HepG2 (cell line): ENCODE measurements at regions not wholly inside any gene's neighbourhood (a gene's known extent, or its start where the extent isn't known, plus 50 kb on each side); places are given as distances from the start of the nearest gene placed in this dataset.

Source experiments
- ATAC-seq: fragments of 200-7000 bp; cut with Tn5 transposase; 3 replicates; pipeline ENCODE4 v1.9.1; 2020; ENCODE audit warnings: mild to moderate bottlenecking, moderate library complexity
- BruUV-seq: library from RNA; stranded (reverse); fragments of 400-500 nt; replicated peaks from 2 replicates; lab custom pipeline; 2021; lab: Mats Ljungman, UMichigan
- CTCF ChIA-PET: fragments of 300-600 bp; formaldehyde crosslinking; extraction: SDS; loops from one replicate; lab custom pipeline; 2021; ENCODE audit warnings: low total read pairs, inconsistent platforms, low intra/inter-chr PET ratio; lab: Yijun Ruan, JAX
- POLR2A ChIA-PET: fragments of 350-600 bp; sonication (Branson Sonifier 250); formaldehyde crosslinking; loops from one replicate; lab custom pipeline; 2020; ENCODE audit warnings: antibody characterized with exemption, inconsistent platforms; lab: Yijun Ruan, JAX
- DNase-seq: peaks from one replicate; pipeline ENCODE4 v3.0.0-alpha.2; 2015; ENCODE audit warnings: low spot score
- FAIRE-seq: peaks from 3 replicates; lab custom pipeline; 2011; peaks lifted over from hg19 to GRCh38; lab: Jason Lieb, UNC
- H2AFZ ChIP-seq: one replicate; pipeline ENCODE4 v1.6.1; 2011; ENCODE audit warnings: low read length, inconsistent platforms
- H3K27ac ChIP-seq: fragments of 300-600 bp; 3 replicates; pipeline ENCODE4 v1.8.0; 2011; ENCODE audit warnings: mixed run types, mild to moderate bottlenecking, mixed read lengths, low read length, inconsistent platforms; ENCODE audit not compliant: insufficient read depth; ENCODE audit errors: extremely low read length
- H3K27me3 ChIP-seq, 2 experiments: fragments of 200-600 bp in 1 of 2; 2 replicates in 1 of 2; 3 replicates in 1 of 2; pipeline versions ENCODE4 v1.6.0 to v1.8.0; 2011; ENCODE audit warnings: low read length in 2 of 2, mild to moderate bottlenecking in 2 of 2, moderate library complexity in 2 of 2, inconsistent platforms in 1 of 2; ENCODE audit not compliant: insufficient read depth in 2 of 2, control insufficient read depth in 1 of 2
- H3K36me3 ChIP-seq, 2 experiments: fragments of 200-600 bp in 1 of 2; replicated peaks in 1 of 2; 2 replicates in 1 of 2; 3 replicates in 1 of 2; pipeline versions ENCODE4 v1.5.1 to v1.8.0; 2011; ENCODE audit warnings: low read length in 2 of 2, inconsistent platforms in 1 of 2; ENCODE audit not compliant: insufficient read depth in 2 of 2, control insufficient read depth in 1 of 2
- H3K4me1 ChIP-seq: 2 replicates; pipeline ENCODE4 v1.5.1; 2012; ENCODE audit warnings: low read length, inconsistent platforms; ENCODE audit not compliant: insufficient read depth
- H3K4me2 ChIP-seq: 2 replicates; pipeline ENCODE4 v1.6.0; 2011; ENCODE audit warnings: low read depth, low read length, inconsistent platforms
- H3K4me3 ChIP-seq, 3 experiments: fragments of 200-600 bp in 1 of 3; sonication (generic), shearing (Covaris generic) in 1 of 3; replicated peaks in 1 of 3; 2 replicates each; pipeline ENCODE4 v1.5.1; 2011 to 2016; ENCODE audit warnings: low read length in 3 of 3, inconsistent platforms in 2 of 3, low read depth in 2 of 3, mild to moderate bottlenecking in 2 of 3, control low read depth in 1 of 3, mixed read lengths in 1 of 3; ENCODE audit not compliant: insufficient read depth in 1 of 3
- H3K79me2 ChIP-seq: one replicate; pipeline ENCODE4 v1.6.1; 2011; ENCODE audit warnings: low read length, inconsistent platforms; ENCODE audit not compliant: insufficient read depth
- H3K9ac ChIP-seq: 2 replicates; pipeline ENCODE4 v1.6.0; 2011; ENCODE audit warnings: mild to moderate bottlenecking, low read depth, low read length, inconsistent platforms; ENCODE audit not compliant: insufficient read depth
- H3K9me3 ChIP-seq: 2 replicates; pipeline ENCODE4 v1.5.1; 2012; ENCODE audit warnings: mild to moderate bottlenecking, low read length
- H4K20me1 ChIP-seq: 2 replicates; pipeline ENCODE4 v1.6.0; 2011; ENCODE audit warnings: inconsistent platforms, mild to moderate bottlenecking, low read length, moderate library complexity; ENCODE audit not compliant: insufficient read depth
- NR2F6 ChIP-seq, 2 experiments: IDR thresholded peaks; 2 replicates each; pipeline ENCODE4 v1.6.1; 2016; ENCODE audit warnings: antibody characterized with exemption in 1 of 2, mild to moderate bottlenecking in 1 of 2
- RBAK ChIP-seq: sonication (generic); formaldehyde crosslinking; IDR thresholded peaks from 2 replicates; pipeline ENCODE4 v1.5.1; 2020; ENCODE audit warnings: mild to moderate bottlenecking, missing genetic modification reagents
- WGBS: methylation state at CpG from one replicate; pipeline ENCODE4 v1.1.6; 2017; ENCODE audit warnings: low lambda C conversion rate; 5-methylcytosine and 5-hydroxymethylcytosine counted together
- in situ Hi-C: cut with HindIII; loops from 2 replicates; pipeline ENCODE4 v1.10.0; 2017; ENCODE audit warnings: low pct_unique_long_range_greater_than_20kb; ENCODE audit not compliant: extremely low pct_ligation_motif_present
- intact Hi-C: fragments of 100-400 bp; cut with micrococcal nuclease; formaldehyde crosslinking; loops from one replicate; pipeline ENCODE4 v1.10.0; 2022; ENCODE audit not compliant: unreplicated experiment
- TF ChIP-seq, protein P1 (sequence below): sonication (generic); formaldehyde crosslinking; IDR thresholded peaks from 2 replicates; pipeline ENCODE4 v1.5.0; 2020; ENCODE audit warnings: missing genetic modification reagents
- TF ChIP-seq, protein P2 (sequence below): sonication (generic); formaldehyde crosslinking; IDR thresholded peaks from 2 replicates; pipeline ENCODE4 v1.4.0; 2020; ENCODE audit warnings: mild to moderate bottlenecking, missing genetic modification reagents
- TF ChIP-seq, protein P3 (sequence below): IDR thresholded peaks from 2 replicates; pipeline ENCODE4 v1.6.1; 2016; ENCODE audit warnings: low read depth, missing genetic modification reagents, missing compliant biosample characterization

DNA sequence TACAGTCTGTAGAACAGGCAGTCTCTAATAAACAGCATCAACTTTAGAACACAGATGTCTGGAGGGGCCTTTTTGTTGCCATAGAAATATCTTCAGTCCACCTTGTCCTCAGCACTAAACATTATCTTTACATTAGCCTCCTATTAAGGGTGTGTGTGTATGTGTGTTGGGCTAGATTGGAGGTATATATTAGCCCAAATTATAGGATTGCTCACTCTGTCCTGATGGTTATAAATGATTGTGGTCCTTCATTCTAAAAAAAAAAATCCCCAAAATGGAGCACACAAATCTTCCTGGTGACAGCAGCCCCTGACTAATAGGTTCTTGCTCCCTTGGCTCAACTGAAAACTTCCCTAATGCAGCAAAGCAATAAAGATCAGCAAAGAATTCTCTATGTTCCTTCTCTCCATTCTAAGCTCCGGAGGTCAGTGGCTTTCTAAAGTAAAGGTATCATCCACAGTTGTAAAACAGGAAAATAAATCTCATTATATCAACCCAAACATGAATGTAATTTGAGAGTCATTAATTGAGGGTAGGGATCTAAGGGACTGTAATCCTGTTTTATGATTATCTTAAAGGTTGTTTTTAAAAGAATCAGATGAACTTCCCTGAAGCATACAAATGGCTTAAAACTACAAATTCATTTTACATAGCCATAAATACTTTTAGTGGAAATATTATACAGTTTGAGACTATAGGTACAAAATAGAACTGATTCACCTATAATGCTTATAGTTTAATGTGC is 232.7 kb downstream of the KLF12 start:
- BruUV-seq = no TSS peak

More for the DNA sequence above, 232.7 kb downstream of the KLF12 start:
- DNase-seq = no peak
- Histone ChIP-seq H3K4me1 (no peaks in the 10 kb centered on the region), H3K9me3 (no peaks in the 10 kb centered on the region), H3K79me2 (no peaks in the 10 kb centered on the region), H3K27ac (no peak overlapping the region), H3K36me3 (no peaks in the 10 kb centered on the region), H3K4me2 (no peak overlapping the region), H4K20me1 (no peaks in the 10 kb centered on the region), H3K9ac (no peak overlapping the region), H3K27me3 (no peaks in the 10 kb centered on the region), H3K4me3 (no peak overlapping the region), H2AFZ (no peak overlapping the region)
- 33% methylated on average over 1 of the region's 1 CpG for WGBS
- no peak for ATAC-seq
- ChIA-PET POLR2A (no interaction called here), CTCF (no interaction called here)
- in situ Hi-C loops = no loop called here
- TF ChIP-seq, protein P1, sequence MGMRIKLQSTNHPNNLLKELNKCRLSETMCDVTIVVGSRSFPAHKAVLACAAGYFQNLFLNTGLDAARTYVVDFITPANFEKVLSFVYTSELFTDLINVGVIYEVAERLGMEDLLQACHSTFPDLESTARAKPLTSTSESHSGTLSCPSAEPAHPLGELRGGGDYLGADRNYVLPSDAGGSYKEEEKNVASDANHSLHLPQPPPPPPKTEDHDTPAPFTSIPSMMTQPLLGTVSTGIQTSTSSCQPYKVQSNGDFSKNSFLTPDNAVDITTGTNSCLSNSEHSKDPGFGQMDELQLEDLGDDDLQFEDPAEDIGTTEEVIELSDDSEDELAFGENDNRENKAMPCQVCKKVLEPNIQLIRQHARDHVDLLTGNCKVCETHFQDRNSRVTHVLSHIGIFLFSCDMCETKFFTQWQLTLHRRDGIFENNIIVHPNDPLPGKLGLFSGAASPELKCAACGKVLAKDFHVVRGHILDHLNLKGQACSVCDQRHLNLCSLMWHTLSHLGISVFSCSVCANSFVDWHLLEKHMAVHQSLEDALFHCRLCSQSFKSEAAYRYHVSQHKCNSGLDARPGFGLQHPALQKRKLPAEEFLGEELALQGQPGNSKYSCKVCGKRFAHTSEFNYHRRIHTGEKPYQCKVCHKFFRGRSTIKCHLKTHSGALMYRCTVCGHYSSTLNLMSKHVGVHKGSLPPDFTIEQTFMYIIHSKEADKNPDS (CRISPR knock-in tag) = no peak
- no peak for TF ChIP-seq RBAK (CRISPR knock-in tag)
- no peak for TF ChIP-seq NR2F6 (IDR thresholded peaks at IDR 0.05)
- no peak for TF ChIP-seq NR2F6 (CRISPR knock-in tag; IDR thresholded peaks at IDR 0.05)
- TF ChIP-seq, protein P2, sequence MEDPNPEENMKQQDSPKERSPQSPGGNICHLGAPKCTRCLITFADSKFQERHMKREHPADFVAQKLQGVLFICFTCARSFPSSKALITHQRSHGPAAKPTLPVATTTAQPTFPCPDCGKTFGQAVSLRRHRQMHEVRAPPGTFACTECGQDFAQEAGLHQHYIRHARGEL (CRISPR knock-in tag) = no peak
- TF ChIP-seq, protein P3, sequence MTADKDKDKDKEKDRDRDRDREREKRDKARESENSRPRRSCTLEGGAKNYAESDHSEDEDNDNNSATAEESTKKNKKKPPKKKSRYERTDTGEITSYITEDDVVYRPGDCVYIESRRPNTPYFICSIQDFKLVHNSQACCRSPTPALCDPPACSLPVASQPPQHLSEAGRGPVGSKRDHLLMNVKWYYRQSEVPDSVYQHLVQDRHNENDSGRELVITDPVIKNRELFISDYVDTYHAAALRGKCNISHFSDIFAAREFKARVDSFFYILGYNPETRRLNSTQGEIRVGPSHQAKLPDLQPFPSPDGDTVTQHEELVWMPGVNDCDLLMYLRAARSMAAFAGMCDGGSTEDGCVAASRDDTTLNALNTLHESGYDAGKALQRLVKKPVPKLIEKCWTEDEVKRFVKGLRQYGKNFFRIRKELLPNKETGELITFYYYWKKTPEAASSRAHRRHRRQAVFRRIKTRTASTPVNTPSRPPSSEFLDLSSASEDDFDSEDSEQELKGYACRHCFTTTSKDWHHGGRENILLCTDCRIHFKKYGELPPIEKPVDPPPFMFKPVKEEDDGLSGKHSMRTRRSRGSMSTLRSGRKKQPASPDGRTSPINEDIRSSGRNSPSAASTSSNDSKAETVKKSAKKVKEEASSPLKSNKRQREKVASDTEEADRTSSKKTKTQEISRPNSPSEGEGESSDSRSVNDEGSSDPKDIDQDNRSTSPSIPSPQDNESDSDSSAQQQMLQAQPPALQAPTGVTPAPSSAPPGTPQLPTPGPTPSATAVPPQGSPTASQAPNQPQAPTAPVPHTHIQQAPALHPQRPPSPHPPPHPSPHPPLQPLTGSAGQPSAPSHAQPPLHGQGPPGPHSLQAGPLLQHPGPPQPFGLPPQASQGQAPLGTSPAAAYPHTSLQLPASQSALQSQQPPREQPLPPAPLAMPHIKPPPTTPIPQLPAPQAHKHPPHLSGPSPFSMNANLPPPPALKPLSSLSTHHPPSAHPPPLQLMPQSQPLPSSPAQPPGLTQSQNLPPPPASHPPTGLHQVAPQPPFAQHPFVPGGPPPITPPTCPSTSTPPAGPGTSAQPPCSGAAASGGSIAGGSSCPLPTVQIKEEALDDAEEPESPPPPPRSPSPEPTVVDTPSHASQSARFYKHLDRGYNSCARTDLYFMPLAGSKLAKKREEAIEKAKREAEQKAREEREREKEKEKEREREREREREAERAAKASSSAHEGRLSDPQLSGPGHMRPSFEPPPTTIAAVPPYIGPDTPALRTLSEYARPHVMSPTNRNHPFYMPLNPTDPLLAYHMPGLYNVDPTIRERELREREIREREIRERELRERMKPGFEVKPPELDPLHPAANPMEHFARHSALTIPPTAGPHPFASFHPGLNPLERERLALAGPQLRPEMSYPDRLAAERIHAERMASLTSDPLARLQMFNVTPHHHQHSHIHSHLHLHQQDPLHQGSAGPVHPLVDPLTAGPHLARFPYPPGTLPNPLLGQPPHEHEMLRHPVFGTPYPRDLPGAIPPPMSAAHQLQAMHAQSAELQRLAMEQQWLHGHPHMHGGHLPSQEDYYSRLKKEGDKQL = no peak
- no peak for FAIRE-seq
- intact Hi-C loops = no loop called here
